ENCODE measurements at regions not wholly inside any gene's neighbourhood (a gene's known extent, or its start where the extent isn't known, plus 50 kb on each side); places are given as distances from the start of the nearest gene placed in this dataset.
A peak's percentile ranks its signal among the peaks of the same experiment; 100 is the strongest.

DNA sequence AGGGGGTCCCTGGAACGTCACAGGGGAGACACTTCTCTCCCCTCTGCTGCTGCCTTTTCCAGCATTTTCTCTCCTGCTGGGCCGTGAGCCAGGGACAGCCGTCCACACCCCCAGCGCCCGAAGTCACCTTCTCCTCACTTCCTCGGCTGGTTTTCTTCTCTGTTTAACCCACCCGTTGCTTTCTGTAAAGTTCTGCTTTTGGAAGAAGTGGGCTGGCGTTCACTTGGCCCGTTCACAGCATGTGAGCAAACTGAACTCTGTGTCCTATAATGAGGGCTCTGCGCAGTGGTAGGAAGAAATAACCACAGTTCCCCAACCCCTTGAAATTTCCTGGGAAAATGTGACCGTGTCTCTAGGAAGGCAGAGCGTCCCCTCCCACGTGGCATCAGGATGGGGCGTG, 187.0 kb upstream of the HDAC4 start:
- peaks cover 7 to 20% of the 10 kb centered on the region in 2 donors for H3K27me3 Mint-ChIP-seq
- Histone ChIP-seq H3K4me3 (ENCODE audit: low read length) (no peak overlapping the region), H3K9me3 (ENCODE audit: low read length) (no peaks in the 10 kb centered on the region), H3K27ac (ENCODE audit: low read depth, low read length) (no peak overlapping the region), H3K27me3 (ENCODE audit: insufficient read depth, low read length, poor library complexity, severe bottlenecking) (no peaks in the 10 kb centered on the region), H3K4me1 (ENCODE audit: insufficient read depth, low read length) (no peaks in the 10 kb centered on the region), H3K36me3 (ENCODE audit: insufficient read depth, low read length) (no peaks in the 10 kb centered on the region)
- H3K27ac Mint-ChIP-seq, result peak overlapping the region in 1 of 8 donors; percentile 75
- DNase-seq, result peak in 1 of 5 donors; percentile 27
- ChIA-PET POLR2A (no interaction called here), CTCF (interaction anchor here (1.3 kb wide), 1 partner anchor 11 kb away, joined by 3 read pairs; no protein-coding TSS in a partner anchor)
- H3K4me3 Mint-ChIP-seq, result no peak overlapping the region
- H3K4me1 Mint-ChIP-seq, result peaks cover 0 to 4% (median 0%) of the 10 kb centered on the region in 3 donors
- peaks cover 0 to 4% (median 0%) of the 10 kb centered on the region in 3 donors for H3K36me3 Mint-ChIP-seq
- H3K9me3 Mint-ChIP-seq, result no peaks in the 10 kb centered on the region

DNA sequence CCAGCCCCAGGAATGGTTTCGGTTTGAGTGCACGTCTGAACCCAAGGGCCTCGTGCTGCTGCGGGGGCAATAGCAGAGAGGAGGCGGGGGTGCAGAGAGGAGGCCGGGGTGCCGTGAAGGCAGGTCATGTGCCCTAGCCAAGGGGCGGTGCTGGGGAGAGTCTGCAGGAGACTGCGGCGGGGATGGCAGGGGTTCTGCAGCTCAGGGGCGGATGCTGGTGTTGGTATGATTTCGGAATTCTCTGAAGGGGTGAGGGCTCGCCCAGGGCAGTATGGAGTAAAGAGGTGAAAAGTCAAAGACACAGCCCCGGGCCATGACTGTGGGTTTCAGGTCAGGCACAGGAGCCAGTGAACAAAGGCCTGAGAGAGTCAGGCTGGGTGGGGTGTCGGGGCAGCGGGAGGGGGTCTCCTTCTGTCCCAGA, 186.5 kb upstream of the HDAC4 start:
- Histone ChIP-seq H3K27me3 (ENCODE audit: insufficient read depth, low read length, poor library complexity, severe bottlenecking) (no peaks in the 10 kb centered on the region), H3K4me3 (ENCODE audit: low read length) (no peak overlapping the region), H3K27ac (ENCODE audit: low read depth, low read length) (no peak overlapping the region), H3K36me3 (ENCODE audit: insufficient read depth, low read length) (no peaks in the 10 kb centered on the region), H3K9me3 (ENCODE audit: low read length) (no peaks in the 10 kb centered on the region), H3K4me1 (ENCODE audit: insufficient read depth, low read length) (no peaks in the 10 kb centered on the region)
- ChIA-PET POLR2A (no interaction called here), CTCF (no interaction called here)
- peaks cover 0 to 4% (median 0%) of the 10 kb centered on the region in 3 donors for H3K36me3 Mint-ChIP-seq
- H3K27me3 Mint-ChIP-seq, result peaks cover 7 to 20% of the 10 kb centered on the region in 2 donors
- no peaks in the 10 kb centered on the region for H3K9me3 Mint-ChIP-seq
- DNase-seq, result no peak
- peaks cover 0 to 4% (median 0%) of the 10 kb centered on the region in 3 donors for H3K4me1 Mint-ChIP-seq
- H3K4me3 Mint-ChIP-seq, result no peak overlapping the region
- H3K27ac Mint-ChIP-seq, result no peak overlapping the region

DNA sequence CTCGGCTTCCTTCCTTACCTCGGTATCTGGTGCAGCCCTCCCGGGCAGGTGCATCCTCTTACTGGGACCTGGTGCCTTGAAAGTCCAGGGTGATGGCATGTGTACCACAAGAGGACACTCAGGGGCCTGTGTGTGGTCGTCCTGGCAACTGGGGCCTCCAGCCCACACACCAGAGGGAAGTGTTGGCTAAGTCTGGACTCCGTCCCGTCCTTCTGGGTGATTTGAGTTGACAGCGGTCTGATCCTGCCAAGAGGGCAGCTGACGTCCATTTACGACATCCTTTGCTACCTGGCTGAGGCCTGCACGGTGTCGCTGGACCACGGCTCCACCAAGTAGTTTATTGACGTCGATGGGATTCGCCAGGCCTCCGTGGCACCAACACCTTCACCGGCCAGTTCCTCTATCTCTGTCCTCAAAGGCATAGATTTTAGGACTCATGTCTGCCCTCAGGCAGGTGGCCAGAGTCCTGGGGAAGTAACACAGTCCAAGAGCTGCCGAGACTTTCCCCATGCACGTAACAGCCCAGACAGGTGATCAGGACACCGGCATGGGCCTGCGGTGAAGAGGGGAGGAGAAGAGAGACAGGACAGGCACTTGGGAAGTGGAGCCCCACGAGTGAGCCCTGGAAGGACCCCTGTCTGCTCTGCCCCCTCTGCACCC, 186.0 kb upstream of the HDAC4 start:
- DNase-seq, result peak in 1 of 5 donors; percentile 36
- H3K27ac ChIP-seq (ENCODE audit: low read depth, low read length), result no peak overlapping the region
- no peaks in the 10 kb centered on the region for H3K4me1 ChIP-seq (ENCODE audit: insufficient read depth, low read length)
- Mint-ChIP-seq H3K36me3 (no peaks in the 10 kb centered on the region), H3K27ac (no peak overlapping the region), H3K4me3 (no peak overlapping the region), H3K27me3 (peaks cover 7 to 20% of the 10 kb centered on the region in 2 donors), H3K4me1 (peaks cover 0 to 4% (median 0%) of the 10 kb centered on the region in 3 donors), H3K9me3 (no peaks in the 10 kb centered on the region)
- POLR2A ChIA-PET, result no interaction called here
- H3K4me3 ChIP-seq (ENCODE audit: low read length), result no peak overlapping the region
- CTCF ChIA-PET, result no interaction called here
- no peaks in the 10 kb centered on the region for H3K27me3 ChIP-seq (ENCODE audit: insufficient read depth, low read length, poor library complexity, severe bottlenecking)
- no peaks in the 10 kb centered on the region for H3K36me3 ChIP-seq (ENCODE audit: insufficient read depth, low read length)
- H3K9me3 ChIP-seq (ENCODE audit: low read length), result no peaks in the 10 kb centered on the region

DNA sequence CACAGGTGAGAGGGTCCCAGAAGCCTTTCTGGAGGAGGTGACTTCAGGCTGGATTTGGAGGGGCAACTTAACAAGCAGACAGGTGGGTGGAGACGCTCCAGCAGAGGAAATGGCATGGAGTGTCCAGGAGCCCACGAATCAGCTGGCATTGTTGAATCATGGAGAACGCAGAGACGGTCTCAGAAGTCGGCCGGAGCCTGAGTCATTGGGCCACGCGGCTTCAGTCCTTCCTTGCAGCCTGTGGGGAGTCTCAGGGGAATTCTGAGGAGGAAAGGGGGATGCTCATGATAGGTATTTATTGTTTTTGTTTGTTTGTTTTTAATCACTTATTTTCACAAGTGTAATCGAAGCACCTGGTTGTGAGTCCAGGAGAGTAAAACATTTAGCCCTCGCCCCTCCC, 184.6 kb upstream of the HDAC4 start:
- Mint-ChIP-seq H3K27me3 (peaks cover 3 to 20% of the 10 kb centered on the region in 2 donors), H3K36me3 (no peaks in the 10 kb centered on the region), H3K9me3 (no peaks in the 10 kb centered on the region), H3K27ac (no peak overlapping the region), H3K4me1 (peaks cover 0 to 4% (median 0%) of the 10 kb centered on the region in 3 donors), H3K4me3 (no peak overlapping the region)
- CTCF ChIA-PET, result no interaction called here
- Histone ChIP-seq H3K9me3 (ENCODE audit: low read length) (no peaks in the 10 kb centered on the region), H3K27ac (ENCODE audit: low read depth, low read length) (no peak overlapping the region), H3K4me3 (ENCODE audit: low read length) (no peak overlapping the region), H3K36me3 (ENCODE audit: insufficient read depth, low read length) (no peaks in the 10 kb centered on the region), H3K27me3 (ENCODE audit: insufficient read depth, low read length, poor library complexity, severe bottlenecking) (no peaks in the 10 kb centered on the region), H3K4me1 (ENCODE audit: insufficient read depth, low read length) (no peaks in the 10 kb centered on the region)
- POLR2A ChIA-PET, result no interaction called here
- DNase-seq, result no peak

DNA sequence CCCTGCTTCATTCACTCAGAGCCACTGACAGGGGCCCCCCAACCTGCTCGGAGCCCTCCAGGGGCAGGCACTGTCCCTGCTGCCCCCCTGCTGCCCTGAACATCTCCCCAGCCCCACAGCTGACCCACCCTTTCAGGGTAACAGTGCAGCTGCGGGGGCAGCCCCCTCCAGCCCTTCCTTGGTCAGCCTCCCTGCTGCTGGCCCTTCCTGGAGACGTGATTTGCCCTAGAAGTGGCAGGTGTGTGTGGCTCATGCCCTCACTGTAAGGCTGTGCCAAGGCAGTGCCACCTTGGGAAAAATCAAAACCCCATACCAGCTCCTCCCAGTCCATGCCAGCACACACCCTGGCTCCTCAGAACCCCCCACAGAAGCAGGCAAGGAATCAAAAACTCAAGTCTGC, 184.2 kb upstream of the HDAC4 start:
- peaks cover 0 to 4% (median 0%) of the 10 kb centered on the region in 3 donors for H3K4me1 Mint-ChIP-seq
- Histone ChIP-seq H3K36me3 (ENCODE audit: insufficient read depth, low read length) (no peaks in the 10 kb centered on the region), H3K27me3 (ENCODE audit: insufficient read depth, low read length, poor library complexity, severe bottlenecking) (no peaks in the 10 kb centered on the region), H3K27ac (ENCODE audit: low read depth, low read length) (no peak overlapping the region), H3K4me1 (ENCODE audit: insufficient read depth, low read length) (no peaks in the 10 kb centered on the region), H3K9me3 (ENCODE audit: low read length) (no peaks in the 10 kb centered on the region), H3K4me3 (ENCODE audit: low read length) (no peak overlapping the region)
- H3K9me3 Mint-ChIP-seq, result no peaks in the 10 kb centered on the region
- no peak overlapping the region for H3K27ac Mint-ChIP-seq
- peaks cover 3 to 20% of the 10 kb centered on the region in 2 donors for H3K27me3 Mint-ChIP-seq
- H3K36me3 Mint-ChIP-seq, result no peaks in the 10 kb centered on the region
- ChIA-PET CTCF (no interaction called here), POLR2A (no interaction called here)
- peak in 1 of 5 donors; percentile 3 for DNase-seq
- no peak overlapping the region for H3K4me3 Mint-ChIP-seq

DNA sequence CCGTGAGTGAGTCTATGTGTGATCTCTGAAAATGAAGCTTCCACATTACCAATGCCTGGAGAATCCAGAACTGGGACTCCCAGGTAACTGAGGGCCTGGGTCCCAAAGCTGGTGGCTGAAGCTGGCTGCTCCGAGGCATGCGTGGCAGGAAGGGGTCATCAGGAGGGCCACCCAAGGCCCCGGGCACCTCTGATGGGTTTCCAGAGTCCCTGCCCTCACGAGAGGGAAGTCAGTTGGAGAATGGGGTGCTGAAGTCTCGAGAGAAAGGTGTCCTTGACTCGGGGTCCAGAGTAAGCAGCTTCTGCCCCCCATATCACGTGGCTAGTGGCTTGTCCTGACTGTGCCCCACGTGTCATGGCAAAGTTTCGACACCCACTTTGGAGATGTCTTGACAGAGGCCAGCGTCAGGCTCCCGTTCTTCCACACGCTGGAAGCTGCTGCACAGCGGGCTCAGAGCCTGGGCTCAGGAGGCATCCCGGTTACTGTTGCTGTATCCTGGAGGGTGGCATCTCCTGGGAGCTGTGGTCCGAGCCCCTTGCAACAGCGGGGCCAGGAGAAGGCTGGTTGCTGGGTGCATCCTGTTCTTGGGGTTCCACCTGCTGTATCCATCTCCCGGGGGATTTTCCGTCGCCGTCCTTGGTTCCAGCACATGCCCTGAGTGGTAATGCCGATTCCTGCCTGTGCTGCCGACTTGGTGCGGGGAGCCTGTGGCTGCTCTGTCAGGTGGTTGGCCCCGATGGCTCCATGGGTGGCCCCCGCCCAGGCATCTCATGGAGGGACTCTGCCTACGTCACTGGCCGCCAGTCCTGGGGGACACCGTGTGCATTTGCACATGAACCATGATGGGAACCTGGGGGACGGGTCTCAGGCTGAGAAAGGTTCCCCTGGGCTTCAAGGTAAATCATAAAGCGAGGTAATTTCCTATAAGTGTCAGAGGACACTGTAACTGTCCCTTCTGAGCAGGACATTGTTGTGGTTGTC, 183.3 kb upstream of the HDAC4 start:
- no peaks in the 10 kb centered on the region for H3K27me3 ChIP-seq (ENCODE audit: insufficient read depth, low read length, poor library complexity, severe bottlenecking)
- Mint-ChIP-seq H3K27ac (no peak overlapping the region), H3K9me3 (no peaks in the 10 kb centered on the region), H3K4me1 (peaks cover 0 to 3% (median 0%) of the 10 kb centered on the region in 3 donors), H3K36me3 (no peaks in the 10 kb centered on the region), H3K27me3 (peaks cover 3 to 20% of the 10 kb centered on the region in 2 donors), H3K4me3 (no peak overlapping the region)
- H3K4me3 ChIP-seq (ENCODE audit: low read length), result no peak overlapping the region
- ChIA-PET POLR2A (no interaction called here), CTCF (no interaction called here)
- H3K9me3 ChIP-seq (ENCODE audit: low read length), result no peaks in the 10 kb centered on the region
- DNase-seq, result peak in 1 of 5 donors; percentile 43
- no peaks in the 10 kb centered on the region for H3K36me3 ChIP-seq (ENCODE audit: insufficient read depth, low read length)
- H3K27ac ChIP-seq (ENCODE audit: low read depth, low read length), result no peak overlapping the region
- no peaks in the 10 kb centered on the region for H3K4me1 ChIP-seq (ENCODE audit: insufficient read depth, low read length)

DNA sequence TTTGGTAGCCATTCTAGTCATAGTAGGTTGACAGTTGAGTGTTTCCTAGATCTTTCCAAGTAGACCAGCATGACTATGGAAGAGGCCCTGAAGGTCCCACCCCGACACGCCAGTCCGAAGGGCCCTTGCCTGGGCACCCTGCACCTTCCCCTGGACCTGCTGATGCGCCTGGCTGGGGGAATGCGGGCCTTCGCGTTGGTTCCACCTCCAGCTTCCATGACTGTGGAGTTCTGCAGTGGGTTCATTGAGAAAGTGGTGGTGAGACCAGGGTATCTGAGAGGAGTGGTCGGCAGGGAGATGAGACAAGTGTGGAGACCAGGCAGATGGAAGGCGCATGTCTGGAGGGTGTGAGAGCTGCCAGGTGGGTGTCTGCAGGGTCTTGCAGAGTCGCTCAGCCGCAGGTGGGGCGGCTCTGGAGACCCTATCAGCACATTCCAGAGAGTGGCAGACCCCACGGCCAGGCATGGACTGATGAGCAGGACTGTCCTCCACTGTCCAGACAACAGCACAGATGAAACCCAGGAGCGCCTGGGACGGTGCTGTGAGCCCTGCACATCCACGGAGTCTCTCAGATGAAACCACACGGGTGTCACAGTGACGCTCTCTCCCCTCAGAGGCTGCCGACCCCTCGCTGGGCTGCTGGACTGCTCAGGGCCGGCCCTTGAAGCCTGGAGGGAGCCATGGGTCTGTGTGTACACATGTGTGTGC, 182.5 kb upstream of the HDAC4 start:
- Mint-ChIP-seq H3K4me1 (no peaks in the 10 kb centered on the region), H3K27ac (peak overlapping the region in 1 of 8 donors; percentile 38), H3K9me3 (no peaks in the 10 kb centered on the region), H3K36me3 (no peaks in the 10 kb centered on the region), H3K27me3 (peaks cover 1 to 20% of the 10 kb centered on the region in 2 donors), H3K4me3 (no peak overlapping the region)
- peak in 1 of 5 donors; percentile 27 for DNase-seq
- Histone ChIP-seq H3K4me1 (ENCODE audit: insufficient read depth, low read length) (no peaks in the 10 kb centered on the region), H3K36me3 (ENCODE audit: insufficient read depth, low read length) (no peaks in the 10 kb centered on the region), H3K4me3 (ENCODE audit: low read length) (no peak overlapping the region), H3K9me3 (ENCODE audit: low read length) (no peaks in the 10 kb centered on the region), H3K27ac (ENCODE audit: low read depth, low read length) (no peak overlapping the region), H3K27me3 (ENCODE audit: insufficient read depth, low read length, poor library complexity, severe bottlenecking) (no peaks in the 10 kb centered on the region)
- CTCF ChIA-PET, result no interaction called here
- POLR2A ChIA-PET, result no interaction called here

DNA sequence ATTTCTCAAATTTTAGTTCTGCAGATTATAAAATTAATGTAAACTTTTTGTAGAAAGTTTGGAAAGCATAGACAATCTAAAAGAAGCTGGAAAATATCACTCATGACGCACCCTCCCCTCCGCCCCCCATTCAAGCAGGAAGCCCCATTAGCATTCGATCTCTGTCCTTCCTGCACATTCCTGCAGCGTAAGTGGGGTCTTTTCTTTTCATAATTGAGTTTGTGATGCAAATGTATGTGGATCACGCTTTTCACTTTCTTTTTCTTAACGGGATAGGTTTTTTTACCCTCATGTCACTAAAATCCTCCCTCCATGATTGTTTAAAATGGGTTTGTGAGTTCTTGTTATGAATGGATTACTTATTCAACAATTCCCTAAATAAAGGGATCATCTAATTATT, 181.7 kb upstream of the HDAC4 start:
- no peaks in the 10 kb centered on the region for H3K4me1 ChIP-seq (ENCODE audit: insufficient read depth, low read length)
- H3K4me3 Mint-ChIP-seq, result no peak overlapping the region
- CTCF ChIA-PET, result no interaction called here
- no peaks in the 10 kb centered on the region for H3K4me1 Mint-ChIP-seq
- no peak for DNase-seq
- peaks cover 1 to 13% of the 10 kb centered on the region in 2 donors for H3K27me3 Mint-ChIP-seq
- no peak overlapping the region for H3K4me3 ChIP-seq (ENCODE audit: low read length)
- no peak overlapping the region for H3K27ac Mint-ChIP-seq
- no peaks in the 10 kb centered on the region for H3K9me3 Mint-ChIP-seq
- no peaks in the 10 kb centered on the region for H3K27me3 ChIP-seq (ENCODE audit: insufficient read depth, low read length, poor library complexity, severe bottlenecking)
- H3K36me3 Mint-ChIP-seq, result no peaks in the 10 kb centered on the region
- no peaks in the 10 kb centered on the region for H3K9me3 ChIP-seq (ENCODE audit: low read length)
- H3K36me3 ChIP-seq (ENCODE audit: insufficient read depth, low read length), result no peaks in the 10 kb centered on the region
- POLR2A ChIA-PET, result no interaction called here
- H3K27ac ChIP-seq (ENCODE audit: low read depth, low read length), result no peak overlapping the region

All from CD8-positive, alpha-beta memory T cell (primary cell).